ENCODE measurements at regions not wholly inside any gene's neighbourhood (a gene's known extent, or its start where the extent isn't known, plus 50 kb on each side); places are given as distances from the start of the nearest gene placed in this dataset.

DNA sequence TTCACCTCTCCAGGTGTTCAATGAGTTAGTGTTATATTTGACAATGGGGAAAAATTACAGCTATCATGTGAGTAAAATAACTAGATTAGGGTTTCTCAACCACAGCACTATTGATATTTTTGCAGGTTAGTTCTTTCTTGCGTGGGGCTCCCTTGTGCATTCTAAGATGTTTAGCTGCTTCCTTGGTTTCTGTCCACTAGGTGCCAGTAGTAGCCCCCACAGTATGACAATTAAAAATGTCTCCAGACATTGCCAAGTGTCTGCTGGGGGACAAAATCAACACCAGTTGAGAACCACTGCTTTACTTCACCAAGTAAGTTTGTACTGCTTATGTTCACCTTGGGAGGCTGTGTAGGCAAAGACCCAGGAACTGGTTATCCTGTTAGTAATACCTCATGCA is 618.7 kb downstream of the EDEM1 start:
- TF ChIP-seq POLR2A (IDR thresholded peaks at IDR 0.05) (no peak), CTCF (IDR thresholded peaks at IDR 0.05) (no peak)

Measured in Peyer's patch (tissue), 4 donors.